ENCODE measurements at regions not wholly inside any gene's neighbourhood (a gene's known extent, or its start where the extent isn't known, plus 50 kb on each side); places are given as distances from the start of the nearest gene placed in this dataset.

DNA sequence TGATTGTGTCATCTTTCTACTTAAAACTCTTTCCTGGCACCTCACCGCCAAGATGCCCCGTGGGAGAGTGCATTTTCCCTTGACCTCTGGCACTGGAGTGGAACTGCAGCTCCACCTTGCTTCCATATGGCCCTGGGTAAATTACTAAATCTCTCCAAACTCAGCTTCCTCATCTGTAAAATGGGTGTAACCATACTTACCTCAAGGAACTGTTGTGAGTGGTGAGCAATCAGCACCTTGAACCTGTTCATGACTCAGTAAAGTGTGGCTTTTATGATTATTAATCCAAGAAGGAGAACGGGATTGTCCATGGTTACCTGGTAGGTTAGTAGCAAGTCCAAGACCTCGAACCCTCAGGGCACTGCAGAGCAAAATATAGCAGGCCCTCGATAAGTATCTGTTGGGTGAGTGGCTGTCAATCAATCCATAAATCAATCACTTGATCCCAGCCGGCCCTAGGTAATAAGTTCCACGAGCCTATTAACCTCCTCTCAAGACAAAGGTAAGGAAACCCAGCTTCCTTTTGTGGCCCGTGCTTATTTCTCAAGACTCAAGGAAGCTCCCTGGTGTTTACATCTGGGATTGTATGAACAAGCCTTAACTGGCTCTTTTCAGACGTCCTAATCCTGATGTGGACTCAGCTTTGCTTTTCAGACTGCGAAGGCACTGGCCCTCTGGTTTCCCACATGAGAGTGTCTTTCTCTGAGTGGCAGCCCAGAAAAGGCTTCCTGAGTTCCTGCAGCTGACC, 114.0 kb upstream of the GJB5 start:
- H3K18ac ChIP-seq (ENCODE audit: insufficient read length, low read depth, low read length): no peak overlapping the region
- no peak overlapping the region for H4K5ac ChIP-seq (ENCODE audit: insufficient read length, low read depth, low read length)
- H3K4me2 ChIP-seq (ENCODE audit: insufficient read depth, insufficient read length, low read length): no peak overlapping the region
- H3K9me3 Mint-ChIP-seq: peaks cover 0 to 4% of the 10 kb centered on the region in 2 experiments; a peak in 2 of 5 replicates
- H3K27me3 Mint-ChIP-seq (ENCODE audit: low read depth): no peaks in the 10 kb centered on the region; the same call in none of the 2 replicates
- H2AK5ac ChIP-seq (ENCODE audit: insufficient read length, low read length): no peak overlapping the region
- no peak overlapping the region for H3K23ac ChIP-seq (ENCODE audit: insufficient read length, low read depth, low read length)
- no peak overlapping the region for H3K14ac ChIP-seq (ENCODE audit: insufficient read depth, low read length)
- H2BK12ac ChIP-seq (ENCODE audit: insufficient read length, low read depth, low read length): no peak overlapping the region
- H3K27ac ChIP-seq (ENCODE audit: insufficient read length, low read depth, low read length): no peak overlapping the region
- DNase-seq: no peak
- no peak overlapping the region for H3T11ph ChIP-seq (ENCODE audit: low read length)
- H3K4me3 Mint-ChIP-seq: no peak overlapping the region
- no peaks in the 10 kb centered on the region for H3K23me2 ChIP-seq (ENCODE audit: insufficient read length, low read depth, low read length, poor library complexity, severe bottlenecking)
- no peaks in the 10 kb centered on the region for H4K20me1 ChIP-seq (ENCODE audit: control insufficient read depth, insufficient read depth, insufficient read length)
- H3K9ac ChIP-seq (ENCODE audit: extremely low read depth, insufficient read length, low read length): no peak overlapping the region
- no peaks in the 10 kb centered on the region for H3K36me3 Mint-ChIP-seq (ENCODE audit: insufficient read depth in 1 of 3, low read depth in 3 of 3)
- no peaks in the 10 kb centered on the region for H3K27me3 ChIP-seq (ENCODE audit: insufficient read depth, low read length)
- H3K56ac ChIP-seq (ENCODE audit: insufficient read length, low read depth, low read length): no peak overlapping the region
- no peak overlapping the region for H2AFZ ChIP-seq (ENCODE audit: low read length)
- no peak overlapping the region for H2BK20ac ChIP-seq (ENCODE audit: low read depth, low read length, poor library complexity, severe bottlenecking)
- TF ChIP-seq CTCF (conservative IDR thresholded peaks at IDR 0.05): no peak
- no peaks in the 10 kb centered on the region for H3K4me1 ChIP-seq (ENCODE audit: insufficient read depth, low read length)
- H2BK5ac ChIP-seq (ENCODE audit: insufficient read length, low read length): no peak overlapping the region
- no peak overlapping the region for H2BK15ac ChIP-seq (ENCODE audit: low read depth, low read length)
- peaks cover 5 to 6% of the 10 kb centered on the region in 2 experiments; a peak in 3 of 4 replicates for H3K4me1 Mint-ChIP-seq
- H3K79me1 ChIP-seq (ENCODE audit: insufficient read depth, low read depth, low read length, poor library complexity, severe bottlenecking): no peaks in the 10 kb centered on the region
- no peak overlapping the region for H4K91ac ChIP-seq (ENCODE audit: insufficient read length, low read depth, low read length)
- no peak overlapping the region for H2BK120ac ChIP-seq (ENCODE audit: low read depth, low read length, poor library complexity, severe bottlenecking)
- no peak overlapping the region for H3K27ac Mint-ChIP-seq
- H3K9me3 ChIP-seq (ENCODE audit: control insufficient read depth, low read depth, low read length): no peaks in the 10 kb centered on the region
- no CpG with 5 or more reads among the region's 10 CpGs for WGBS (ENCODE audit: extremely low coverage, insufficient read length, low lambda C conversion rate)
- no peaks in the 10 kb centered on the region for H3K79me2 ChIP-seq (ENCODE audit: insufficient read depth, low read length)
- H4K8ac ChIP-seq (replicated peaks; ENCODE audit: insufficient read length, low read depth, low read length): no peak overlapping the region
- no peak overlapping the region for H3K4ac ChIP-seq (ENCODE audit: low read depth, low read length)

Data from H9 (cell line).